AG04450 (cell line): ENCODE measurements at regions not wholly inside any gene's neighbourhood (a gene's known extent, or its start where the extent isn't known, plus 50 kb on each side); places are given as distances from the start of the nearest gene placed in this dataset.
"Not testable (repeated sequence)": the region's sequence is repeated elsewhere in the genome, so short reads cannot be mapped to it uniquely, and the experiment has no call there.

Source experiments
- CTCF ChIA-PET: fragments of 300-600, 350-600 bp; formaldehyde crosslinking; extraction: SDS; loops from one replicate; lab custom pipeline; 2022; ENCODE audit warnings: antibody characterized with exemption, inconsistent platforms; lab: Charles Lee
- POLR2A ChIA-PET: fragments of 350-600 bp; formaldehyde crosslinking; extraction: SDS; loops from one replicate; lab custom pipeline; 2021; ENCODE audit warnings: antibody characterized with exemption, inconsistent platforms; lab: Yijun Ruan, JAX
- DNase-seq: peaks from one replicate; pipeline ENCODE4 v3.0.0-alpha.2; 2011; ENCODE audit warnings: low read depth, low spot score
- H3K27ac ChIP-seq: one replicate; pipeline ENCODE4 v1.5.1; 2012; ENCODE audit warnings: low read depth, low read length, control low read depth
- H3K27me3 ChIP-seq: one replicate; pipeline ENCODE4 v1.6.0; 2012; ENCODE audit warnings: low read length; ENCODE audit not compliant: control insufficient read depth, insufficient read depth
- H3K4me3 ChIP-seq: 2 replicates; pipeline ENCODE4 v1.5.1; 2011; ENCODE audit warnings: mild to moderate bottlenecking, low read depth, low read length, control low read depth
- H3K9me3 ChIP-seq: 2 replicates; pipeline ENCODE4 v1.5.1; 2012; ENCODE audit warnings: low read length; ENCODE audit not compliant: control insufficient read depth, insufficient read depth
- CTCF ChIP-seq: IDR thresholded peaks from 2 replicates; pipeline ENCODE4 v1.5.1; 2011; ENCODE audit warnings: low read depth, low read length, control low read depth, inconsistent platforms

- no peak overlapping the region for H3K4me3 ChIP-seq
- TF ChIP-seq CTCF, result no peak
- no peak for DNase-seq
- ChIA-PET CTCF (no interaction called here), POLR2A (no interaction called here)
- no peaks in the 10 kb centered on the region for H3K9me3 ChIP-seq
- no peak overlapping the region for H3K27ac ChIP-seq
- H3K27me3 ChIP-seq, result peaks cover 2% of the 10 kb centered on the region
These were observed 83.7 kb upstream of the CLINT1 start for GRCh38 chr5:157942595-157942994.

- ChIA-PET POLR2A (no interaction called here), CTCF (interaction anchor here (1.1 kb wide), 1 partner anchor 7 kb away, joined by 3 read pairs; no protein-coding TSS in a partner anchor)
- no peak for TF ChIP-seq CTCF
- DNase-seq, result no peak
- Histone ChIP-seq H3K27me3 (peaks cover 2% of the 10 kb centered on the region), H3K9me3 (no peaks in the 10 kb centered on the region), H3K27ac (no peak overlapping the region), H3K4me3 (no peak overlapping the region)
These were observed 82.7 kb upstream of the CLINT1 start for GRCh38 chr5:157941616-157942015.

- DNase-seq, POLR2A ChIA-PET: not testable (repeated sequence)
- CTCF ChIA-PET, result interaction anchor here (0.8 to 2.9 kb wide), 3 partner anchors 11 to 56 kb away, joined by 3 to 26 read pairs (median 5); no protein-coding TSS in a partner anchor
These were observed 79.2 kb upstream of the CLINT1 start for GRCh38 chr5:157938101-157938500.

GRCh38 chr5:157936776-157937501 is 78.0 kb upstream of the CLINT1 start:
- POLR2A ChIA-PET, H3K27ac ChIP-seq, H3K27me3 ChIP-seq, DNase-seq, H3K4me3 ChIP-seq, H3K9me3 ChIP-seq: not testable (repeated sequence)
- CTCF ChIA-PET, result interaction anchor here (0.7 to 2.9 kb wide), 4 partner anchors 12 to 194 kb away, joined by 3 to 26 read pairs (median 5); no protein-coding TSS in a partner anchor

More at GRCh38 chr5:157938101-157938500, 79.2 kb upstream of the CLINT1 start:
- not testable (repeated sequence) for H3K9me3 ChIP-seq, H3K27me3 ChIP-seq, H3K27ac ChIP-seq, H3K4me3 ChIP-seq

- no peaks in the 10 kb centered on the region for H3K27me3 ChIP-seq
- ChIA-PET POLR2A (no interaction called here), CTCF (interaction anchor here (2.1 kb wide), 1 partner anchor 14 kb away, joined by 14 read pairs; no protein-coding TSS in a partner anchor)
- H3K9me3 ChIP-seq, result no peaks in the 10 kb centered on the region; the same call in 1 of the 2 replicates
- H3K4me3 ChIP-seq, result no peak overlapping the region
- DNase-seq, result no peak
- H3K27ac ChIP-seq, result no peak overlapping the region
- TF ChIP-seq CTCF, result no peak
These were observed 75.7 kb upstream of the CLINT1 start for GRCh38 chr5:157934600-157934999.

- no peak for TF ChIP-seq CTCF
- no peak for DNase-seq
- Histone ChIP-seq H3K27ac (no peak overlapping the region), H3K4me3 (no peak overlapping the region), H3K9me3 (no peaks in the 10 kb centered on the region; the same call in 1 of the 2 replicates), H3K27me3 (no peaks in the 10 kb centered on the region)
- ChIA-PET CTCF (interaction anchor here (1.1 to 2.1 kb wide), 3 partner anchors 14 to 171 kb away, joined by 6 to 14 read pairs (median 6); no protein-coding TSS in a partner anchor), POLR2A (no interaction called here)
These were observed 74.1 kb upstream of the CLINT1 start for GRCh38 chr5:157933005-157933404.
